Erythroblast (primary cell): ENCODE measurements at regions not wholly inside any gene's neighbourhood (a gene's known extent, or its start where the extent isn't known, plus 50 kb on each side); places are given as distances from the start of the nearest gene placed in this dataset.
A peak's percentile ranks its signal among the peaks of the same experiment; 100 is the strongest.

ENCODE experiments used
- GATA1 ChIP-seq: IDR thresholded peaks from 2 replicates; pipeline ENCODE4 v1.6.1; 2011; ENCODE audit warnings: low read depth, mild to moderate bottlenecking, control low read depth, low read length, moderate library complexity
- POLR2A ChIP-seq: IDR thresholded peaks from 2 replicates; pipeline ENCODE4 v1.6.1; 2011; ENCODE audit warnings: mild to moderate bottlenecking, low read length

- TF ChIP-seq POLR2A (peak; percentile 55), GATA1 (no peak)
Measured at GRCh38 chr12:25052196-25052913, 103.5 kb upstream of the BCAT1 start.
